ENCODE measurements at regions not wholly inside any gene's neighbourhood (a gene's known extent, or its start where the extent isn't known, plus 50 kb on each side); places are given as distances from the start of the nearest gene placed in this dataset.

GRCh38 chr14:58703161-58703506 is 65.4 kb downstream of the DACT1 start:
- TF ChIP-seq POLR2A (IDR thresholded peaks at IDR 0.05; ENCODE audit: low read depth) = no peak
- no peak for TF ChIP-seq CTCF (IDR thresholded peaks at IDR 0.05)
- no peak for TF ChIP-seq EP300 (IDR thresholded peaks at IDR 0.05)
